OCI-LY3 (cell line): ENCODE measurements at regions not wholly inside any gene's neighbourhood (a gene's known extent, or its start where the extent isn't known, plus 50 kb on each side); places are given as distances from the start of the nearest gene placed in this dataset.

ENCODE experiments used
- EZH2phosphoT487 ChIP-seq: fragments of 200-600 bp; shearing (Covaris generic); IDR thresholded peaks from 2 replicates; pipeline ENCODE4 v1.6.1; 2018; ENCODE audit warnings: antibody characterized with exemption, mixed run types, low read depth
- TF ChIP-seq, protein P1 (sequence below): fragments of 200-600, 300-600 bp; sonication (generic); IDR thresholded peaks from 2 replicates; pipeline ENCODE4 v1.5.1; 2014; ENCODE audit warnings: antibody characterized with exemption, low read length, low read depth

DNA sequence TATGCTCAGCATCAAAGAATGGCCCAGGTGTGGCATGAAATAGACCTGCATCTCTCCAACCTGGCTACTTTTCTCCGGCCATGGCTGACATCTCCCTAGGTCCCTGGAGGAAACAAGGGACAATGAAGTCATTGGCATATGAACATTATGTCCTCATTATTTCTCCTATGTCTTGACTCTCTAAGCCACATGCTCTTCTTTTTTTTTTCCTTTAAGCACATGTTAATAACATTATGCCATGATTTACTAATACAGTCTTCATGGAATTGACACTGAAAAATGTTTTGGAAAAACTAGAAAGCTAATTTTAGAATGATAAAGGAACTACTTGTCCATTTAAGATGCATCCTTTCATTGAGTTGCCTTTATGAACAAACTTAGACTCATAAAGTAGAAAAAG lies 628.9 kb downstream of the TNS3 start:
- TF ChIP-seq EZH2phosphoT487 = no peak
- TF ChIP-seq, protein P1, sequence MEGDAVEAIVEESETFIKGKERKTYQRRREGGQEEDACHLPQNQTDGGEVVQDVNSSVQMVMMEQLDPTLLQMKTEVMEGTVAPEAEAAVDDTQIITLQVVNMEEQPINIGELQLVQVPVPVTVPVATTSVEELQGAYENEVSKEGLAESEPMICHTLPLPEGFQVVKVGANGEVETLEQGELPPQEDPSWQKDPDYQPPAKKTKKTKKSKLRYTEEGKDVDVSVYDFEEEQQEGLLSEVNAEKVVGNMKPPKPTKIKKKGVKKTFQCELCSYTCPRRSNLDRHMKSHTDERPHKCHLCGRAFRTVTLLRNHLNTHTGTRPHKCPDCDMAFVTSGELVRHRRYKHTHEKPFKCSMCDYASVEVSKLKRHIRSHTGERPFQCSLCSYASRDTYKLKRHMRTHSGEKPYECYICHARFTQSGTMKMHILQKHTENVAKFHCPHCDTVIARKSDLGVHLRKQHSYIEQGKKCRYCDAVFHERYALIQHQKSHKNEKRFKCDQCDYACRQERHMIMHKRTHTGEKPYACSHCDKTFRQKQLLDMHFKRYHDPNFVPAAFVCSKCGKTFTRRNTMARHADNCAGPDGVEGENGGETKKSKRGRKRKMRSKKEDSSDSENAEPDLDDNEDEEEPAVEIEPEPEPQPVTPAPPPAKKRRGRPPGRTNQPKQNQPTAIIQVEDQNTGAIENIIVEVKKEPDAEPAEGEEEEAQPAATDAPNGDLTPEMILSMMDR = no peak
